ENCODE measurements at regions not wholly inside any gene's neighbourhood (a gene's known extent, or its start where the extent isn't known, plus 50 kb on each side); places are given as distances from the start of the nearest gene placed in this dataset.

- no peak for DNase-seq (ENCODE audit: low read depth, low spot score)
- no peak overlapping the region for H3K4me3 ChIP-seq (ENCODE audit: low read length)
These were observed 227.4 kb downstream of the MAN2A1 start for GRCh38 chr5:109917154-109917546.

- no peak overlapping the region for H3K4me3 ChIP-seq (ENCODE audit: low read length)
- DNase-seq (ENCODE audit: low read depth, low spot score), result no peak
These were observed 228.2 kb downstream of the MAN2A1 start for GRCh38 chr5:109917966-109918365.

GRCh38 chr5:109920736-109921135 lies 231.0 kb downstream of the MAN2A1 start:
- DNase-seq (ENCODE audit: low read depth, low spot score), result no peak
- no peak overlapping the region for H3K4me3 ChIP-seq (ENCODE audit: low read length)

- H3K4me3 ChIP-seq (ENCODE audit: low read length), result peak overlapping the region; percentile 41
- peak; percentile 100 for DNase-seq (ENCODE audit: low read depth, low spot score)
These were observed 232.1 kb downstream of the MAN2A1 start for GRCh38 chr5:109921735-109922380.

- DNase-seq (ENCODE audit: low read depth, low spot score), result peak; percentile 63
- peak overlapping the region; percentile 41 for H3K4me3 ChIP-seq (ENCODE audit: low read length)
These were observed 232.8 kb downstream of the MAN2A1 start for GRCh38 chr5:109922381-109922995.

- no peak overlapping the region for H3K4me3 ChIP-seq (ENCODE audit: low read length)
- no peak for DNase-seq (ENCODE audit: low read depth, low spot score)
These were observed 233.5 kb downstream of the MAN2A1 start for GRCh38 chr5:109923205-109923604.

GRCh38 chr5:109924237-109925107 lies 234.7 kb downstream of the MAN2A1 start:
- no peak for DNase-seq (ENCODE audit: low read depth, low spot score)
- H3K4me3 ChIP-seq (ENCODE audit: low read length), result no peak overlapping the region

- no peak for DNase-seq (ENCODE audit: low read depth, low spot score)
- no peak overlapping the region for H3K4me3 ChIP-seq (ENCODE audit: low read length)
These were observed 237.9 kb downstream of the MAN2A1 start for GRCh38 chr5:109927639-109928038.

- DNase-seq (ENCODE audit: low read depth, low spot score), result no peak
- H3K4me3 ChIP-seq (ENCODE audit: low read length), result no peak overlapping the region
These were observed 238.3 kb downstream of the MAN2A1 start for GRCh38 chr5:109928046-109928445.

GRCh38 chr5:109928811-109929210 lies 239.1 kb downstream of the MAN2A1 start:
- H3K4me3 ChIP-seq (ENCODE audit: low read length), result no peak overlapping the region
- no peak for DNase-seq (ENCODE audit: low read depth, low spot score)

GRCh38 chr5:109929376-109929775 lies 239.6 kb downstream of the MAN2A1 start:
- no peak for DNase-seq (ENCODE audit: low read depth, low spot score)
- no peak overlapping the region for H3K4me3 ChIP-seq (ENCODE audit: low read length)

- DNase-seq (ENCODE audit: low read depth, low spot score), result no peak
- H3K4me3 ChIP-seq (ENCODE audit: low read length), result no peak overlapping the region
These were observed 240.2 kb downstream of the MAN2A1 start for GRCh38 chr5:109929911-109930310.

GRCh38 chr5:109931049-109931780 lies 241.5 kb downstream of the MAN2A1 start:
- DNase-seq (ENCODE audit: low read depth, low spot score), result no peak

GRCh38 chr5:109935833-109936490 lies 246.2 kb downstream of the MAN2A1 start:
- no peak for DNase-seq (ENCODE audit: low read depth, low spot score)
- no peak overlapping the region for H3K4me3 ChIP-seq (ENCODE audit: low read length)

More at GRCh38 chr5:109931049-109931780, 241.5 kb downstream of the MAN2A1 start:
- H3K4me3 ChIP-seq (ENCODE audit: low read length), result no peak overlapping the region

- no peak overlapping the region for H3K4me3 ChIP-seq (ENCODE audit: low read length)
- DNase-seq (ENCODE audit: low read depth, low spot score), result no peak
These were observed 247.3 kb downstream of the MAN2A1 start for GRCh38 chr5:109936996-109937395.

- H3K4me3 ChIP-seq (ENCODE audit: low read length), result no peak overlapping the region
- no peak for DNase-seq (ENCODE audit: low read depth, low spot score)
These were observed 248.2 kb downstream of the MAN2A1 start for GRCh38 chr5:109937951-109938350.

- no peak for DNase-seq (ENCODE audit: low read depth, low spot score)
- H3K4me3 ChIP-seq (ENCODE audit: low read length), result no peak overlapping the region
These were observed 248.7 kb downstream of the MAN2A1 start for GRCh38 chr5:109938453-109938852.

GRCh38 chr5:109939116-109939682 lies 249.5 kb downstream of the MAN2A1 start:
- H3K4me3 ChIP-seq (ENCODE audit: low read length), result no peak overlapping the region
- DNase-seq (ENCODE audit: low read depth, low spot score), result no peak

- no peak for DNase-seq (ENCODE audit: low read depth, low spot score)
- no peak overlapping the region for H3K4me3 ChIP-seq (ENCODE audit: low read length)
These were observed 252.9 kb downstream of the MAN2A1 start for GRCh38 chr5:109942646-109943045.

All from Jurkat, Clone E6-1 (cell line).